Stromal cell of bone marrow (primary cell): ENCODE measurements at regions not wholly inside any gene's neighbourhood (a gene's known extent, or its start where the extent isn't known, plus 50 kb on each side); places are given as distances from the start of the nearest gene placed in this dataset.

ENCODE experiments used
- DNase-seq: peaks from one replicate; pipeline ENCODE4 v3.0.0-alpha.2; 2012; ENCODE audit warnings: low read depth

DNA sequence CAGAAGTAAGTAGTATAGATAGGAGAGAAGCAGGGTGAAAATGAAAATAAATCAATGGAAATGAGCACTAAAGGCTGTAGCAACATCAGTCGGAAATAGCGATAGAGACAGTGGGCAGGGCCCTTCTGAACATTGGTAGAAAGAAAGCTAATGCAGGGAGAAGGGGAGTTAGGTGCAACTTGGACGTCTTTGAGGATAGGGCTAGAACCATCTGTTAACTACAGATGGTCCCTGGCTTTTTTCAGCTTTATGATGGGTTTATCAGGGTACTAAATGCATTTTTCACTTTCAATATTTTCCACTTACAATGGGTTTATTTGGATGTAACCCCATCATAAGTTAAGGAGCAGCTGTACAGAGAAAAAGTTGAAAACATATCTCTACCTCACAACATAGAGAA lies 72.8 kb upstream of the CNR1 start:
- DNase-seq = no peak

DNA sequence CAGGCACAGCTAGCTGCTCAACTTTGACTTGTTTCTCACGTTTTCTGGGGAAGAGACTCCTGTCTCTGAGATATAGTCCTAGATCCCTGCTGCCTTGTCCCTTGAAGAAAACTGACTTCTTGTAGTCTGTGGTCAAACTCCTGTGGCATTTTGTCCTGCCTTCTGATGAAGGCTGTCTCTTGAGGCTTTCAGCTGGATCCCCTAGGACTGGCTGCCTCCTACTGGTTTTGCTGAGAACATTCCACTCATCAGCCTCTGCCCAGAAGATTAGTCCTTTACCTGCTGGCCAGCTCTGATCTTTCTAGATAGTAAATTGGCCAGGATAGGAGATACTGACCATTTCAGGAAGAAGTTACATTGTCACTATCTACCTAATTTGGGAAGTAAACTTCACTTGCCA lies 71.9 kb upstream of the CNR1 start:
- no peak for DNase-seq

DNA sequence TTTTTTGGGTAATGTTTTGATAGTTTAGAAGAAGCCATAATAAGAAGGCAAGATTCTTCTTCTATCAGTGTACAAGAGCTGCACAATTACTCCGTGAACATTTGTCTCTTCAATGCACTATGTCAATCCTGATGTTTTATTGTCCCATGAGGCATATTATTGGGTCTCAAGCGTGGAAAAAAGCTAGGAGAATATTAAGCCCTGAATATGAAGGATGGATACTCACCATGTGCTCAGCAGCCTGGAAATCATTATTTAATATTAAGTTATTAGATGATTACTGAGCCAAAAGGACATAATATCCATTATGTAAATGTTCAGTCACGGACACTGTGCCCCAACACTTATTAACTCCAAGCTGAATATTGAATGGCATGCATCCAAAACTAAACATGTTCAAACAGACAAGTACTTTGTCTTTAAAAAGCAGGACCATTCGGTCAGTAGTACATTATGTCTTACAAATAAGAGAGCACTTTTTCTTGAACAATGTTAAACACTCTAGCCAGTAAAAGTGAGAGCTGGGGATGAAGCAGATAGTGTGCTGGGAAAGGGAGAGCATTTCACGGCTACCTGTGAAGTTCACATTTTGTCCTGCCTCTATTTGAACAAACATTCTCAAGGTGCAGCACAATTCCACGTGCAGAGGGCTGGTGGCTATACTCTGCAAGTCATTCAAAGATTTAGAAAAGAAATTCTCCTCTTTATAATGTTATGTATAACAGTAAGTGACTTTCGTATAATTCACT lies 70.6 kb upstream of the CNR1 start:
- no peak for DNase-seq

DNA sequence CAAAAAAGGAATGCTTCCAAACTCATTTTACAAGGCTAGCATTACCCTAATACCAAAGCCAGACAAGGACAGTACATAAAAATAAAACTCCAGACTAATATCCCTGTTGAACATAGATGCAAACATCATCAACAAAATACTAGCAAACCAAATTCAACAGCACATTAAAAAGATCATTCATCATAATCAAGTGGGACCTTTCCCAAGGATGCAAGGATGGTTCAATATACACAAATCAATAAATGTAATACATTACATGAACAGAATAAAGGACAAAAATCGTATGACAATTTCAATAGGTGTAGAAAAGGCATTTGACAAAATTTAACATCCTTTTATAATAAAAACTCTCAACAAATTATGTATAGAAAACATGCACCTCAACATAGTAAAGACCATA lies 66.6 kb upstream of the CNR1 start:
- no peak for DNase-seq

DNA sequence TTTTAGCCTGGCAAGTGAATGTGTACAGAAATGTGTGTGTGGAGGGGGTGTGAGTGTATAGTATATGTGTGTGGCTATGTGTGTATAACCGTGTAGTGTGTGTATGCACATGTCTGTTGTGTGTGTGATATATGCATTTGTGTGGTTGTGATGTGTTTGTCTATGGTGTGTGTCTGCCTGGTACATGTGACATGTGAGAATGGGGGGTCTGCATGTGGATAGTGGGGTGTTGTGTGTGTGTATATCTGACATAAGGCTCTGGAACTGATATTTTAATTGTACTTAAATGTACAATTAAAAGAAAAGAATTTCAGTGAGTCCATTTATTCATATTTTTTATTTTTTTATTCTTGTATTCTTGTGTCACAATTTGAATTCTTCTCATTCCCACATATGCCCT lies 57.2 kb upstream of the CNR1 start:
- no peak for DNase-seq

DNA sequence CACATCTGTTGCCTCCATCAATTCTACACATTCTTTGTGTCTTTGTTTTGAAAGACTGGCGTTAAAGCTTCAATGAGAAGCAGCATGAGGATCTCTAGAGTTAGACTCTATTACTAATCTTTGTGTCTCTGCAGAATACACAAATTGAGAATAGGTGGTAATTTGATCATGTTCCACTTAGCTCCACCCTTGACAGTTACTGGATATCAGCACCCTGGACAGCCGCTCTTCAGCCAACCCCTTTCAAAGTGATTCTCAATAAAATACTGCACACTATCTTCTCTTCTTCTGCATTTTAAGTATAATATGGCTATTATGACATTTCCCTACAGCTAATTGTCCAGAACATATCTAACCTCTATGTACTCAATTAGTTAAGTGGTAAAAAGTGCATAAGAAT lies 54.3 kb upstream of the CNR1 start:
- DNase-seq = no peak

DNA sequence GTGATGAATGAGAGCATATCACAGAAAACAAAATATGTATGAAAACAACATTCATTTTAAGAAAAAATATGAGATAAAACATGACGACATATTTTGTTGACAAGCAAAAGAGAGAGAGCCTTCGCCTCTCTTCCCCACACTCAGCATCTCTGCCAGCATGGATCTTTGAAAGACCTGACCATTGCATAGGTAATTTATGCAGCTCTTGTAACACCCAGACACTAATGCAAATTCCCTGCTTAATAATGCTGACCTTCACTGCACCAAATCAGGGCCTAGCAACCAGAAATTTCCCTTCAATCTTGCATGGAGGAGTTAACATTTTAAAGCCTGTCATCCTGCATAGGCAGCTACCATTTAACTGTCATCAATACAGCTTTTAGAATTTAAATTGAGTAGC lies 50.0 kb upstream of the CNR1 start:
- no peak for DNase-seq
